ENCODE measurements at regions not wholly inside any gene's neighbourhood (a gene's known extent, or its start where the extent isn't known, plus 50 kb on each side); places are given as distances from the start of the nearest gene placed in this dataset.
"Not testable (repeated sequence)": the region's sequence is repeated elsewhere in the genome, so short reads cannot be mapped to it uniquely, and the experiment has no call there.

GRCh38 chr14:55832974-55833373 lies 253.0 kb downstream of the KTN1 start:
- TF ChIP-seq CTCF (IDR thresholded peaks at IDR 0.05; ENCODE audit: unreplicated experiment): no peak
- Mint-ChIP-seq H3K9me3 (ENCODE audit: low read depth) (no peaks in the 10 kb centered on the region), H3K27ac (no peak overlapping the region), H3K27me3 (peaks cover 3% of the 10 kb centered on the region), H3K36me3 (ENCODE audit: insufficient read depth) (no peaks in the 10 kb centered on the region), H3K4me1 (ENCODE audit: low read depth) (peaks cover 7% of the 10 kb centered on the region), H3K4me3 (ENCODE audit: low read depth) (no peak overlapping the region)
- no peak for DNase-seq (ENCODE audit: low spot score, unreplicated experiment)

GRCh38 chr14:55834390-55834789 lies 254.4 kb downstream of the KTN1 start:
- peaks cover 3% of the 10 kb centered on the region for H3K27me3 Mint-ChIP-seq
- DNase-seq (ENCODE audit: low spot score, unreplicated experiment): no peak
- no peak for TF ChIP-seq CTCF (IDR thresholded peaks at IDR 0.05; ENCODE audit: unreplicated experiment)
- H3K27ac Mint-ChIP-seq: no peak overlapping the region
- H3K9me3 Mint-ChIP-seq (ENCODE audit: low read depth): peaks cover 7% of the 10 kb centered on the region
- H3K4me3 Mint-ChIP-seq (ENCODE audit: low read depth): no peak overlapping the region
- H3K4me1 Mint-ChIP-seq (ENCODE audit: low read depth): peaks cover 7% of the 10 kb centered on the region
- peaks cover 2% of the 10 kb centered on the region for H3K36me3 Mint-ChIP-seq (ENCODE audit: insufficient read depth)

GRCh38 chr14:55835985-55836384 lies 256.0 kb downstream of the KTN1 start:
- Mint-ChIP-seq H3K27me3 (no peaks in the 10 kb centered on the region), H3K27ac (no peak overlapping the region), H3K4me3 (ENCODE audit: low read depth) (no peak overlapping the region), H3K9me3 (ENCODE audit: low read depth) (peaks cover 9% of the 10 kb centered on the region), H3K36me3 (ENCODE audit: insufficient read depth) (peaks cover 2% of the 10 kb centered on the region), H3K4me1 (ENCODE audit: low read depth) (peaks cover 7% of the 10 kb centered on the region)
- DNase-seq (ENCODE audit: low spot score, unreplicated experiment): no peak
- TF ChIP-seq CTCF (IDR thresholded peaks at IDR 0.05; ENCODE audit: unreplicated experiment): no peak

GRCh38 chr14:55837467-55837866 lies 257.5 kb downstream of the KTN1 start:
- Mint-ChIP-seq H3K9me3 (ENCODE audit: low read depth) (peaks cover 9% of the 10 kb centered on the region), H3K4me3 (ENCODE audit: low read depth) (no peak overlapping the region), H3K4me1 (ENCODE audit: low read depth) (peaks cover 4% of the 10 kb centered on the region), H3K27ac (no peak overlapping the region), H3K36me3 (ENCODE audit: insufficient read depth) (peaks cover 2% of the 10 kb centered on the region), H3K27me3 (no peaks in the 10 kb centered on the region)
- no peak for TF ChIP-seq CTCF (IDR thresholded peaks at IDR 0.05; ENCODE audit: unreplicated experiment)
- no peak for DNase-seq (ENCODE audit: low spot score, unreplicated experiment)

GRCh38 chr14:55838529-55839052 lies 258.6 kb downstream of the KTN1 start:
- DNase-seq (ENCODE audit: low spot score, unreplicated experiment): no peak
- TF ChIP-seq CTCF (IDR thresholded peaks at IDR 0.05; ENCODE audit: unreplicated experiment): no peak
- peaks cover 9% of the 10 kb centered on the region for H3K9me3 Mint-ChIP-seq (ENCODE audit: low read depth)
- peaks cover 2% of the 10 kb centered on the region for H3K36me3 Mint-ChIP-seq (ENCODE audit: insufficient read depth)
- no peaks in the 10 kb centered on the region for H3K27me3 Mint-ChIP-seq
- no peak overlapping the region for H3K27ac Mint-ChIP-seq
- no peak overlapping the region for H3K4me3 Mint-ChIP-seq (ENCODE audit: low read depth)
- H3K4me1 Mint-ChIP-seq (ENCODE audit: low read depth): no peaks in the 10 kb centered on the region

- H3K4me3 Mint-ChIP-seq (ENCODE audit: low read depth); H3K27me3 Mint-ChIP-seq; H3K4me1 Mint-ChIP-seq (ENCODE audit: low read depth); H3K9me3 Mint-ChIP-seq (ENCODE audit: low read depth); DNase-seq (ENCODE audit: low spot score, unreplicated experiment); H3K36me3 Mint-ChIP-seq (ENCODE audit: insufficient read depth); H3K27ac Mint-ChIP-seq: not testable (repeated sequence)
Observed at GRCh38 chr14:55839301-55839947, 259.4 kb downstream of the KTN1 start.

Data from progenitor cell of endocrine pancreas (in vitro differentiated cells).